IMR-90 (cell line): ENCODE measurements at regions not wholly inside any gene's neighbourhood (a gene's known extent, or its start where the extent isn't known, plus 50 kb on each side); places are given as distances from the start of the nearest gene placed in this dataset.

Experiments
- ATAC-seq: fragments of 200-7000 bp; cut with Tn5 transposase; 2 replicates; pipeline ENCODE4 v1.9.1; 2020; ENCODE audit warnings: low read depth, mild to moderate bottlenecking, moderate library complexity
- BruUV-seq: library from RNA; stranded (reverse); fragments of 400-500 nt; replicated peaks from 2 replicates; lab custom pipeline; 2021; lab: Mats Ljungman, UMichigan
- CTCF ChIA-PET: fragments of 300-600 bp; formaldehyde crosslinking; extraction: SDS; loops from one replicate; lab custom pipeline; 2021; ENCODE audit warnings: antibody characterized with exemption; lab: Yijun Ruan, JAX
- POLR2A ChIA-PET: fragments of 300-600 bp; sonication (Branson Sonifier 250); formaldehyde crosslinking; loops from one replicate; lab custom pipeline; 2022; ENCODE audit warnings: antibody characterized with exemption; ENCODE audit not compliant: unreplicated experiment; lab: Charles Lee
- DNase-seq: peaks from one replicate; pipeline ENCODE4 v3.0.0; 2013
- H2AFZ ChIP-seq: replicated peaks from 2 replicates; pipeline ENCODE3; 2013; ENCODE audit warnings: low read length, mild to moderate bottlenecking; ENCODE audit not compliant: poor library complexity
- H2AK5ac ChIP-seq: 2 replicates; pipeline ENCODE4 v1.6.1; 2013; ENCODE audit warnings: low read depth, low read length, inconsistent platforms
- H2AK9ac ChIP-seq: replicated peaks from 2 replicates; pipeline ENCODE3; 2013; ENCODE audit warnings: mild to moderate bottlenecking, low read depth, low read length, moderate library complexity; ENCODE audit not compliant: poor library complexity
- H2BK120ac ChIP-seq: 2 replicates; pipeline ENCODE4 v1.6.1; 2013; ENCODE audit warnings: low read depth, low read length, inconsistent platforms
- H2BK15ac ChIP-seq: 3 replicates; pipeline ENCODE4 v1.6.1; 2013; ENCODE audit warnings: low read depth, low read length, inconsistent platforms
- H2BK20ac ChIP-seq: 2 replicates; pipeline ENCODE4 v1.6.1; 2013; ENCODE audit warnings: low read depth, mild to moderate bottlenecking, inconsistent platforms, low read length, moderate library complexity
- H2BK5ac ChIP-seq: 2 replicates; pipeline ENCODE4 v1.6.1; 2013; ENCODE audit warnings: mild to moderate bottlenecking, low read depth, low read length, inconsistent platforms; ENCODE audit not compliant: poor library complexity, severe bottlenecking
- H3K14ac ChIP-seq: replicated peaks from 2 replicates; pipeline ENCODE4 v1.6.1; 2013; ENCODE audit warnings: low read depth, low read length, inconsistent platforms
- H3K18ac ChIP-seq: 2 replicates; pipeline ENCODE4 v1.6.1; 2013; ENCODE audit warnings: low read depth, low read length, control low read depth
- H3K23ac ChIP-seq: 2 replicates; pipeline ENCODE4 v1.6.1; 2013; ENCODE audit warnings: low read depth, low read length, inconsistent platforms
- H3K27ac ChIP-seq: 2 replicates; pipeline ENCODE4 v1.5.1; 2013; ENCODE audit warnings: mild to moderate bottlenecking, control low read depth, low read length; ENCODE audit not compliant: insufficient read depth
- H3K27me3 ChIP-seq: 2 replicates; pipeline ENCODE4 v1.6.1; 2013; ENCODE audit warnings: low read length; ENCODE audit not compliant: control insufficient read depth, insufficient read depth
- H3K36me3 ChIP-seq: 2 replicates; pipeline ENCODE4 v1.6.1; 2013; ENCODE audit warnings: low read length, mixed read lengths; ENCODE audit not compliant: control insufficient read depth, insufficient read depth
- H3K4ac ChIP-seq: 2 replicates; pipeline ENCODE4 v1.6.1; 2013; ENCODE audit warnings: low read depth, low read length, inconsistent platforms
- H3K4me1 ChIP-seq: 2 replicates; pipeline ENCODE4 v1.6.1; 2013; ENCODE audit warnings: low read length, mixed read lengths; ENCODE audit not compliant: control insufficient read depth, insufficient read depth
- H3K4me2 ChIP-seq: 2 replicates; pipeline ENCODE4 v1.6.1; 2013; ENCODE audit warnings: low read depth, mild to moderate bottlenecking, control low read depth, low read length, moderate library complexity
- H3K4me3 ChIP-seq: 2 replicates; pipeline ENCODE4 v1.5.1; 2013; ENCODE audit warnings: low read depth, mild to moderate bottlenecking, control low read depth, low read length, moderate library complexity; ENCODE audit not compliant: insufficient read depth
- H3K56ac ChIP-seq: 2 replicates; pipeline ENCODE4 v1.6.1; 2013; ENCODE audit warnings: low read length, inconsistent platforms; ENCODE audit not compliant: insufficient read depth; ENCODE audit errors: extremely low read depth
- H3K79me1 ChIP-seq, 2 experiments: 2 replicates each; pipeline ENCODE4 v1.6.1; 2013; ENCODE audit warnings: low read length in 2 of 2, inconsistent platforms in 1 of 2, low read depth in 1 of 2
- H3K9ac ChIP-seq: 2 replicates; pipeline ENCODE4 v1.6.1; 2013; ENCODE audit warnings: low read depth, low read length, control low read depth
- H3K9me1 ChIP-seq: 2 replicates; pipeline ENCODE4 v1.6.1; 2013; ENCODE audit warnings: low read length, inconsistent platforms; ENCODE audit not compliant: insufficient read depth
- H3K9me3 ChIP-seq: 2 replicates; pipeline ENCODE4 v1.6.1; 2013; ENCODE audit warnings: low read length; ENCODE audit not compliant: control insufficient read depth, insufficient read depth
- H4K20me1 ChIP-seq: 2 replicates; pipeline ENCODE4 v1.6.1; 2013; ENCODE audit warnings: low read length, inconsistent platforms; ENCODE audit not compliant: insufficient read depth
- H4K5ac ChIP-seq: 2 replicates; pipeline ENCODE4 v1.6.1; 2013; ENCODE audit warnings: mild to moderate bottlenecking, low read depth, low read length, control low read depth
- H4K8ac ChIP-seq, 2 experiments: 2 replicates each; pipeline ENCODE4 v1.6.1; 2013; ENCODE audit warnings: low read depth in 2 of 2, low read length in 2 of 2, control low read depth in 1 of 2, inconsistent platforms in 1 of 2
- H4K91ac ChIP-seq: 2 replicates; pipeline ENCODE4 v1.6.1; 2013; ENCODE audit warnings: low read depth, low read length, inconsistent platforms; ENCODE audit not compliant: insufficient read depth
- BHLHE40 ChIP-seq: fragments of 150-350 bp; IDR thresholded peaks from 2 replicates; pipeline ENCODE4 v1.6.1; 2016; ENCODE audit warnings: mild to moderate bottlenecking, low read depth, low read length
- CEBPB ChIP-seq: IDR thresholded peaks from 2 replicates; pipeline ENCODE4 v1.6.1; 2012; ENCODE audit warnings: low read depth, low read length, improper control_type of control experiment
- CTCF ChIP-seq: conservative IDR thresholded peaks from 2 replicates; pipeline ENCODE4 v1.5.1; 2012; ENCODE audit warnings: mild to moderate bottlenecking, low read depth, low read length, improper control_type of control experiment
- FOS ChIP-seq: fragments of 150-350 bp; IDR thresholded peaks from 2 replicates; pipeline ENCODE4 v1.6.1; 2016; ENCODE audit warnings: low read depth, low read length
- MXI1 ChIP-seq: IDR thresholded peaks from 2 replicates; pipeline ENCODE4 v1.6.1; 2012; ENCODE audit warnings: low read depth, mild to moderate bottlenecking, low read length, moderate library complexity, borderline replicate concordance
- RFX5 ChIP-seq: IDR thresholded peaks from 2 replicates; pipeline ENCODE4 v1.8.0; 2012; ENCODE audit warnings: low read depth, mild to moderate bottlenecking, low read length, moderate library complexity
- SMC3 ChIP-seq: fragments of 150-350 bp; IDR thresholded peaks from 2 replicates; pipeline ENCODE4 v1.6.1; 2016; ENCODE audit warnings: low read depth, mild to moderate bottlenecking, antibody characterized with exemption, low read length, moderate library complexity
- USF2 ChIP-seq: fragments of 150-350 bp; IDR thresholded peaks from 2 replicates; pipeline ENCODE4 v1.6.1; 2017; ENCODE audit warnings: mild to moderate bottlenecking, antibody characterized with exemption, low read length, low read depth
- WGBS, 2 experiments: methylation state at CpG; one replicate each; pipeline versions ENCODE4 v1.1.5 to v1.1.7; 2013; ENCODE audit warnings: missing lambda C conversion rate in 2 of 2; ENCODE audit not compliant: insufficient read length in 1 of 2; ENCODE audit errors: extremely low coverage in 2 of 2; 5-methylcytosine and 5-hydroxymethylcytosine counted together
- dilution Hi-C: fragments of 300-500 bp; cut with HindIII; formaldehyde crosslinking; loops from one replicate; pipeline ENCODE4 v1.14.3; 2018; ENCODE audit warnings: low sequenced_read_pairs; ENCODE audit not compliant: unreplicated experiment
- in situ Hi-C: fragments of 300-500 bp; cut with MboI; formaldehyde crosslinking; loops from 3 replicates; pipeline ENCODE4 v1.14.3; 2019; ENCODE audit warnings: low sequenced_read_pairs, inconsistent platforms, mixed read lengths
- intact Hi-C: fragments of 100-400 bp; cut with micrococcal nuclease; formaldehyde crosslinking; loops from 2 replicates; pipeline ENCODE4 v1.10.0; 2022

- no peak overlapping the region for H3K27ac ChIP-seq
- H2BK5ac ChIP-seq = no peak overlapping the region
- no peak overlapping the region for H2AK9ac ChIP-seq
- H3K9me1 ChIP-seq = no peaks in the 10 kb centered on the region
- no peaks in the 10 kb centered on the region for H4K20me1 ChIP-seq
- no peaks in the 10 kb centered on the region for H3K9me3 ChIP-seq
- H4K5ac ChIP-seq = no peak overlapping the region
- no peak overlapping the region for H2BK20ac ChIP-seq
- DNase-seq (no peak), ATAC-seq (no peak)
- intact Hi-C loops (no loop called here), in situ Hi-C loops (no loop called here), dilution Hi-C loops (no loop called here)
- H2AFZ ChIP-seq = no peak overlapping the region
- no peak overlapping the region for H2BK15ac ChIP-seq
- POLR2A ChIA-PET = no interaction called here
- no peak overlapping the region for H3K56ac ChIP-seq
- H3K4me2 ChIP-seq = no peak overlapping the region
- no peak overlapping the region for H2BK120ac ChIP-seq
- no peaks in the 10 kb centered on the region for H3K36me3 ChIP-seq
- no peak overlapping the region for H4K8ac ChIP-seq
- no peaks in the 10 kb centered on the region for H3K79me1 ChIP-seq
- no peak overlapping the region for H3K4ac ChIP-seq
- TF ChIP-seq USF2 = no peak
- no peak for TF ChIP-seq FOS
- TF ChIP-seq CTCF = no peak
- no peak for TF ChIP-seq MXI1
- no peak for TF ChIP-seq BHLHE40
- TF ChIP-seq RFX5 = no peak
- TF ChIP-seq CEBPB = no peak
- TF ChIP-seq SMC3 = no peak
- no TSS peak for BruUV-seq
- CTCF ChIA-PET = no interaction called here
- H3K4me3 ChIP-seq = no peak overlapping the region
- no peak overlapping the region for H4K91ac ChIP-seq
- no peak overlapping the region for H3K23ac ChIP-seq
- no peak overlapping the region for H3K14ac ChIP-seq
- no peak overlapping the region for H2AK5ac ChIP-seq
- WGBS, 2 experiments = no CpG with 5 or more reads among the region's 2 CpGs
- H3K27me3 ChIP-seq = no peaks in the 10 kb centered on the region
- H3K18ac ChIP-seq = no peak overlapping the region
- H3K9ac ChIP-seq = no peak overlapping the region
- no peaks in the 10 kb centered on the region for H3K4me1 ChIP-seq
Observed at GRCh38 chr2:146890491-146890890, 954.3 kb upstream of the ACVR2A start.
